ENCODE measurements at regions not wholly inside any gene's neighbourhood (a gene's known extent, or its start where the extent isn't known, plus 50 kb on each side); places are given as distances from the start of the nearest gene placed in this dataset.

- Histone ChIP-seq H3K36me3 (ENCODE audit: control insufficient read depth, insufficient read depth, low read length) (no peaks in the 10 kb centered on the region), H3K4me3 (no peak overlapping the region), H3K79me2 (ENCODE audit: control insufficient read depth, insufficient read depth, low read length) (no peaks in the 10 kb centered on the region), H3K4me1 (replicated peaks in 1 of 2; ENCODE audit: control insufficient read depth in 2 of 2, insufficient read depth in 2 of 2, low read length in 2 of 2) (no peaks in the 10 kb centered on the region), H3K4me2 (ENCODE audit: insufficient read depth, low read length) (no peak overlapping the region), H3K9me1 (ENCODE audit: control insufficient read depth, insufficient read depth, low read length) (no peaks in the 10 kb centered on the region), H3K9ac (ENCODE audit: insufficient read depth in 1 of 2, low read depth in 2 of 2, low read length in 2 of 2) (no peak overlapping the region), H3K27me3 (ENCODE audit: control insufficient read depth in 2 of 2, insufficient read depth in 2 of 2, low read length in 2 of 2) (no peaks in the 10 kb centered on the region), H3K9me3 (replicated peaks; ENCODE audit: control insufficient read depth, insufficient read depth, low read depth, low read length) (no peaks in the 10 kb centered on the region; the same call in 1 of the 2 replicates), H2AFZ (ENCODE audit: low read depth, low read length) (no peak overlapping the region), H3K27ac (ENCODE audit: extremely low read depth, low read depth, low read length) (no peak overlapping the region), H4K20me1 (replicated peaks; ENCODE audit: control insufficient read depth, insufficient read depth, low read length) (no peaks in the 10 kb centered on the region)
- TF ChIP-seq MCM7 (IDR thresholded peaks at IDR 0.05) = no peak
- no peak for TF ChIP-seq ZZZ3 (IDR thresholded peaks at IDR 0.05)
- no TSS peak for BruUV-seq (replicated peaks)
- DNase-seq (ENCODE audit: extremely low read depth in 1 of 4, low spot score in 3 of 4) (no peak), ATAC-seq (no peak), FAIRE-seq (no peak)
- 10% methylated on average over 8 of the region's 9 CpGs for WGBS (ENCODE audit: insufficient coverage, low coverage, missing lambda C conversion rate)
- intact Hi-C loops (cut with micrococcal nuclease) (no loop called here), in situ Hi-C loops (cut with MboI) (no loop called here)
- CTCF ChIA-PET (ENCODE audit: low intra/inter-chr PET ratio) = no interaction called here
- POLR2A ChIA-PET = no interaction called here
These were observed 286.4 kb downstream of the CRLF2 start for GRCh38 chrX:926070-926469.

GRCh38 chrX:925652-926061, 286.8 kb downstream of the CRLF2 start:
- H2AFZ ChIP-seq (ENCODE audit: low read depth, low read length) = no peak overlapping the region
- H3K4me1 ChIP-seq (replicated peaks in 1 of 2; ENCODE audit: control insufficient read depth in 2 of 2, insufficient read depth in 2 of 2, low read length in 2 of 2) = no peaks in the 10 kb centered on the region
- no peak overlapping the region for H3K9ac ChIP-seq (ENCODE audit: insufficient read depth in 1 of 2, low read depth in 2 of 2, low read length in 2 of 2)
- H4K20me1 ChIP-seq (replicated peaks; ENCODE audit: control insufficient read depth, insufficient read depth, low read length) = no peaks in the 10 kb centered on the region
- 34% methylated on average over 6 of the region's 6 CpGs for WGBS (ENCODE audit: insufficient coverage, low coverage, missing lambda C conversion rate)
- CTCF ChIA-PET (ENCODE audit: low intra/inter-chr PET ratio) = no interaction called here
- H3K27ac ChIP-seq (ENCODE audit: extremely low read depth, low read depth, low read length) = no peak overlapping the region
- ATAC-seq (no peak), DNase-seq (ENCODE audit: extremely low read depth in 1 of 4, low spot score in 3 of 4) (no peak), FAIRE-seq (no peak)
- intact Hi-C loops (cut with micrococcal nuclease) (no loop called here), in situ Hi-C loops (cut with MboI) (no loop called here)
- H3K27me3 ChIP-seq (ENCODE audit: control insufficient read depth in 2 of 2, insufficient read depth in 2 of 2, low read length in 2 of 2) = no peaks in the 10 kb centered on the region
- POLR2A ChIA-PET = no interaction called here
- BruUV-seq (replicated peaks) = no TSS peak
- H3K4me2 ChIP-seq (ENCODE audit: insufficient read depth, low read length) = no peak overlapping the region
- H3K36me3 ChIP-seq (ENCODE audit: control insufficient read depth, insufficient read depth, low read length) = no peaks in the 10 kb centered on the region
- H3K4me3 ChIP-seq = no peak overlapping the region
- H3K9me1 ChIP-seq (ENCODE audit: control insufficient read depth, insufficient read depth, low read length) = no peaks in the 10 kb centered on the region
- H3K9me3 ChIP-seq (replicated peaks; ENCODE audit: control insufficient read depth, insufficient read depth, low read depth, low read length) = no peaks in the 10 kb centered on the region; the same call in 1 of the 2 replicates
- H3K79me2 ChIP-seq (ENCODE audit: control insufficient read depth, insufficient read depth, low read length) = no peaks in the 10 kb centered on the region
- TF ChIP-seq PPARD (CRISPR knock-in tag; IDR thresholded peaks at IDR 0.05) (no peak), NR3C1 (CRISPR knock-in tag; IDR thresholded peaks at IDR 0.05) (no peak), ZBTB33 (CRISPR knock-in tag; IDR thresholded peaks at IDR 0.05) (no peak), KDM2B (CRISPR knock-in tag; IDR thresholded peaks at IDR 0.05) (no peak), POLR2A (conservative IDR thresholded peaks at IDR 0.05) (no peak), MTA1 (IDR thresholded peaks at IDR 0.05; ENCODE audit: borderline replicate concordance) (no peak), NFIX (CRISPR knock-in tag; IDR thresholded peaks at IDR 0.05; ENCODE audit: low read depth) (no peak), BRF2 (IDR thresholded peaks at IDR 0.05; ENCODE audit: borderline replicate concordance, insufficient read depth, insufficient read length) (no peak), ZKSCAN3 (CRISPR knock-in tag; IDR thresholded peaks at IDR 0.05) (no peak), EP300 (IDR thresholded peaks at IDR 0.05; ENCODE audit: low read length) (no peak), HSF4 (CRISPR knock-in tag; IDR thresholded peaks at IDR 0.05; ENCODE audit: borderline replicate concordance) (no peak)
